ENCODE measurements at regions not wholly inside any gene's neighbourhood (a gene's known extent, or its start where the extent isn't known, plus 50 kb on each side); places are given as distances from the start of the nearest gene placed in this dataset.

GRCh38 chr21:41024746-41025254, 143.2 kb upstream of the BACE2 start:
- H3K4me2 ChIP-seq (ENCODE audit: low read length): no peak overlapping the region
- no TSS peak for BruUV-seq (replicated peaks)
- no peaks in the 10 kb centered on the region for H3K79me2 ChIP-seq (ENCODE audit: insufficient read depth, low read depth, low read length)
- ChIA-PET POLR2A (no interaction called here), CTCF (ENCODE audit: unreplicated experiment) (no interaction called here)
- intact Hi-C loops (cut with micrococcal nuclease; ENCODE audit: unreplicated experiment): no loop called here
- no peaks in the 10 kb centered on the region for H3K9me2 ChIP-seq (ENCODE audit: insufficient read depth, low read length)
- H3K36me3 ChIP-seq (ENCODE audit: insufficient read depth, low read length): no peaks in the 10 kb centered on the region
- no peak overlapping the region for H2AFZ ChIP-seq (ENCODE audit: low read length)
- H4K20me1 ChIP-seq (ENCODE audit: insufficient read depth, low read length): no peaks in the 10 kb centered on the region
- H3K4me1 ChIP-seq (ENCODE audit: insufficient read depth, low read length, poor library complexity, severe bottlenecking): no peaks in the 10 kb centered on the region
- no peak for DNase-seq (ENCODE audit: low spot score)
- H3K27ac ChIP-seq (ENCODE audit: low read depth, low read length, poor library complexity, severe bottlenecking): no peak overlapping the region
- H3K9me3 ChIP-seq (ENCODE audit: low read length): no peaks in the 10 kb centered on the region
- no peak overlapping the region for H3K4me3 ChIP-seq (ENCODE audit: low read depth, low read length, poor library complexity, severe bottlenecking)
- no peak for TF ChIP-seq CTCF (conservative IDR thresholded peaks at IDR 0.05; ENCODE audit: low read length)
- TF ChIP-seq EZH2phosphoT487 (IDR thresholded peaks at IDR 0.05; ENCODE audit: borderline replicate concordance, low read depth, low read length): no peak

- no peaks in the 10 kb centered on the region for H3K36me3 ChIP-seq (ENCODE audit: insufficient read depth, low read length)
- no peaks in the 10 kb centered on the region for H4K20me1 ChIP-seq (ENCODE audit: insufficient read depth, low read length)
- H3K9me3 ChIP-seq (ENCODE audit: low read length): no peaks in the 10 kb centered on the region
- no peak overlapping the region for H2AFZ ChIP-seq (ENCODE audit: low read length)
- no peak overlapping the region for H3K27ac ChIP-seq (ENCODE audit: low read depth, low read length, poor library complexity, severe bottlenecking)
- H3K4me3 ChIP-seq (ENCODE audit: low read depth, low read length, poor library complexity, severe bottlenecking): no peak overlapping the region
- H3K4me1 ChIP-seq (ENCODE audit: insufficient read depth, low read length, poor library complexity, severe bottlenecking): no peaks in the 10 kb centered on the region
- TF ChIP-seq EZH2phosphoT487 (IDR thresholded peaks at IDR 0.05; ENCODE audit: borderline replicate concordance, low read depth, low read length): no peak
- TF ChIP-seq CTCF (conservative IDR thresholded peaks at IDR 0.05; ENCODE audit: low read length): no peak
- ChIA-PET POLR2A (no interaction called here), CTCF (ENCODE audit: unreplicated experiment) (no interaction called here)
- no peak overlapping the region for H3K4me2 ChIP-seq (ENCODE audit: low read length)
- H3K9me2 ChIP-seq (ENCODE audit: insufficient read depth, low read length): no peaks in the 10 kb centered on the region
- H3K79me2 ChIP-seq (ENCODE audit: insufficient read depth, low read depth, low read length): no peaks in the 10 kb centered on the region
- no TSS peak for BruUV-seq (replicated peaks)
- intact Hi-C loops (cut with micrococcal nuclease; ENCODE audit: unreplicated experiment): no loop called here
- DNase-seq (ENCODE audit: low spot score): no peak
These were observed 138.4 kb upstream of the BACE2 start for GRCh38 chr21:41029571-41029970.

DNA sequence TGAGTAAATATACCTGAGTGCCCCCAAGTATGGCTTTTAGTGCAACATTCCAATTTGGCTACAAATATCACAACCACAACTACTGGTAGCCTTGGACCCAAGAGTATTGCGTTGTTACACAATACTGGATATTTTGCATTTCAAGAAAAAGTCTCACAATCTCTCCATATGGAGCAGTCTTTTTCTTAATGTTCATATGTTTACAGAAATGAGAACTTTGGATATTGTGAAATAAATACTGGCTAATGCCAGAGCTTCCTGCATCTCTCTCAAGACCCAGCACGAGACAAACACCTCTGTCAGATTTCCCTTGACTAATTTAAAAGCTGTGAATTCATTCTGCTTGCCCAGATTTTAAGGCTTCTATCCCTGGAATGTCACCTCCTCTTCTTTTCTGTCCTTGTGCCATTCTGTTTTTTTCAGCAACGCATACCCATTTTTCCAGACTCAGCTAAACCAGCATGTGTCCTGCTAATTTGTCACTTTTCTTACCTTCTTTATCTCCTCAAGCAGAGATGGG, 136.2 kb upstream of the BACE2 start:
- no peaks in the 10 kb centered on the region for H4K20me1 ChIP-seq (ENCODE audit: insufficient read depth, low read length)
- BruUV-seq (replicated peaks): no TSS peak
- POLR2A ChIA-PET: no interaction called here
- H3K27ac ChIP-seq (ENCODE audit: low read depth, low read length, poor library complexity, severe bottlenecking): no peak overlapping the region
- no peak overlapping the region for H2AFZ ChIP-seq (ENCODE audit: low read length)
- CTCF ChIA-PET (ENCODE audit: unreplicated experiment): no interaction called here
- H3K4me1 ChIP-seq (ENCODE audit: insufficient read depth, low read length, poor library complexity, severe bottlenecking): no peaks in the 10 kb centered on the region
- intact Hi-C loops (cut with micrococcal nuclease; ENCODE audit: unreplicated experiment): no loop called here
- H3K9me3 ChIP-seq (ENCODE audit: low read length): no peaks in the 10 kb centered on the region
- no peaks in the 10 kb centered on the region for H3K79me2 ChIP-seq (ENCODE audit: insufficient read depth, low read depth, low read length)
- no peaks in the 10 kb centered on the region for H3K9me2 ChIP-seq (ENCODE audit: insufficient read depth, low read length)
- H3K36me3 ChIP-seq (ENCODE audit: insufficient read depth, low read length): no peaks in the 10 kb centered on the region
- no peak for TF ChIP-seq EZH2phosphoT487 (IDR thresholded peaks at IDR 0.05; ENCODE audit: borderline replicate concordance, low read depth, low read length)
- TF ChIP-seq CTCF (conservative IDR thresholded peaks at IDR 0.05; ENCODE audit: low read length): no peak
- no peak overlapping the region for H3K4me3 ChIP-seq (ENCODE audit: low read depth, low read length, poor library complexity, severe bottlenecking)
- DNase-seq (ENCODE audit: low spot score): no peak
- no peak overlapping the region for H3K4me2 ChIP-seq (ENCODE audit: low read length)
